RPMI7951 (cell line): ENCODE measurements at regions not wholly inside any gene's neighbourhood (a gene's known extent, or its start where the extent isn't known, plus 50 kb on each side); places are given as distances from the start of the nearest gene placed in this dataset.
"Not testable (repeated sequence)": the region's sequence is repeated elsewhere in the genome, so short reads cannot be mapped to it uniquely, and the experiment has no call there.

Source experiments
- DNase-seq: peaks from one replicate; pipeline ENCODE4 v3.0.0-alpha.2; 2012; ENCODE audit warnings: low read depth

DNA sequence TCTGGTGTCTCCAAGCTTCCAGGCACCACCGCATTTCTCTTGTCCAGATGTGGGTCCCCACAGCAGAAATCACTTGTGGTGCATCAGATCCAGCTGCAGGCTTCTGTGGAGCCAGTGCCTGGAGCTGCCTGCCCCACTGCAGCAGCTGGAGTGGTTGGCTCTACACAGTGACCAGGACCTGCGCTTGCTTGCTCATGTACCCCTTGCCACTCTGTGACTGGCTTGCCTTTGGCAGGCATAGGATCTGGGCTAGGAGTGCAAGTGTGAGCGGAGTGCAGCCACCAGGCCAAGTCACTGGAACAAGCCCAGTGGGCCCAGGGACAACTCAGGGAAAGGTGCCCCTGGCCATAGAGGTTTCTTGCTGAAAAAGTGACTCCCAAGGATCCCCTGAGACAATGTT lies 1400.0 kb upstream of the ALCAM start:
- no peak for DNase-seq

DNA sequence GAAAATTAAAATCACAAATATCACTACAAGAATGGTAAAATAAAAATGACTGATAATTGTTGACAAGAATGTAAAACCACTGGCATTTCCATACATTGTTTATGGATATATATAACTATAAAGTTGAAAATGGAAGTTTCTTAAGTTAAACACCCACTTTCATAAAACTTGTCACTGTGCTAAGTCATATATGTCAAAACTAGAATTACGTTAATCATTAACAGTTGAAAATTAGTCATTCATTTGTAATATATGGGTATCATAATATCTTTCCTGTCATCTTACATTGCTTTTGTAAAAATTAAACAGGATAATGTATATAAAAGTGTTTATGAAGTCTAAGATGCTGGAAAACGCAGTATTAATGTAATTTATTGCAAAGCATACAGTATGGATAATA lies 1398.6 kb upstream of the ALCAM start:
- DNase-seq = no peak

DNA sequence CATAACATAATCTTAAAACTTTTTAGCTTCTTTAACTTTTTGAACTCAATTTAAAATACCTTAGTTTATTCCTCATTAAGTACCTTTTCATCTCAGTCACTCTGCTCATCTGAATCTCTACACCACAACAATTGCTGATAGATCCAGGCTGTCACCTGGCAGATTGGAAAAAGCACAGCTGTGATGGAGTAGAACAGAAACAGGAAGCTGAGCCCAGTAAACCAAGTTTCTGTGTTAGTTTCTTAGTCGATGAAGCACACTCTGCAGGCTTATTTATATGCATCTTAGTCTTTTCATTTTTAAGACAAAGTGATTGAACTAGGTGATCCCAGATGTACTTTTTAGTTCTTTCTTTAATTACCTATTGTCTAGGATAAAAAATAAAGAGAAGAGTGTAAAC lies 1398.0 kb upstream of the ALCAM start:
- no peak for DNase-seq

DNA sequence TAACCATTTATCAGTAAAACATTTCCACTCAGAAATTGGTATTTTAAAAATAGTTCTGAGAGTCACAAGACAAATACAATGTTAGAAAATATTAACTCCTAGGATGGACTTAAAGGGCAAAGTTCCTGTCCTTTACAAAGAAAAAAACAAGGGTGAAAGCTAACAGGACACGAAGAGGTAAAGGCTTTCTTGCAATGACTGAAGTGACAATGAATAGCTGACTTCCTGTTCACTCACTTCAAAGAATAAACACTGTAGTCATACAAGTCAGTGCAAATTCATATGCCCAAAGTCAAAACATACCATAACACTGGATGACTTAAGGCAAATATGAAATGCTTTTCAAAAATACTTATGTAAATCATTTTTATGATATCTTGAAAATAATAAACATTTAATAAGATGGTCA lies 1389.8 kb upstream of the ALCAM start:
- DNase-seq = no peak

DNA sequence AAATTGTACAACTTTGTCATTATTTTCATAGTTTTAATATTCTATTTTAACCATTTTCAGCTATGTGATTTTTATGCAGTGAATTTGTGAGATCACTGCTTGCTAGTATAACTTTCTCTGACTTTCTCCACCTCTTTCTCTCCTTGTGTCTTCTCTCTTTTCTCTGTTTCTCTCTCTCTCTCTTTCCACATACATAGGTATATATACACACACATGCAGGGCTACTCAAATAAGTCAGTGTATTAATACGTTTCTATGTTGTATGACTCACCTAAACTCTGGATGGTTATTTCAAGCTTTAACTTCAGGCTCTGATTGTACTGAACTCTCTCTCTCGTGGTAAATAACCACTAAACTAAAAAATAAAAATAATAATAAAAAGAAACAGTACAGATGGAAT lies 1389.3 kb upstream of the ALCAM start:
- no peak for DNase-seq

DNA sequence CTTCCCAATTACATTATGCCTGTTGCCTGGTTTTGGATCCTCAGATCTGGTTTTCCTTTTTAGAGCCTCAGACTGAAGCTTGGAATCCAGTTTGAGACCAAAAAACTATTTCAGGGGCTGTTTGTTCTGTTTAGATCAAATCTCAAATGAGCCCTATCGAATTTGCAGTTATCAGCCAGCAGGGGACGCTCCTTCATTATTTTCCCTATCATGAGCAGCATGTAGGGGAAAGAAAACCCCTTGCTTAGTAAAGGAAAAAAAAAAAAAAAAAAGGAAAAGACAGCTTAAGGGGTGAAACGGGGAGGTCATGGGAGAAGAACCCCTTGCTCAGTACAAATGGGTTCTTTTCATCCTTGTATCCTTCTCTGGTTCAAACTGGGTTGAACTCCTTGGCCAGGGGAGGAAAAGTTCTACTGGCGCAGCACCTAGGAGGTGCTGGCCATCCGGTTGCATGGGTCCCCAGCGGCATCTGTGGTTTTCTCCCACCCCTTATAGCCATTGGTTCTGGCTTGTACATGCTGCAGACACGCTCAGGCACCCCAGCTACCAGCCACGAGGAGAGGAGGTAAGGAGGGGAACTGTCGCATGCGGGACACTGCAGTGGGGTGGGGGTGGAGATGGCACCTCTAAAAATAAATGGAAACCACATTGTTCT lies 1375.1 kb upstream of the ALCAM start:
- DNase-seq = no peak

DNA sequence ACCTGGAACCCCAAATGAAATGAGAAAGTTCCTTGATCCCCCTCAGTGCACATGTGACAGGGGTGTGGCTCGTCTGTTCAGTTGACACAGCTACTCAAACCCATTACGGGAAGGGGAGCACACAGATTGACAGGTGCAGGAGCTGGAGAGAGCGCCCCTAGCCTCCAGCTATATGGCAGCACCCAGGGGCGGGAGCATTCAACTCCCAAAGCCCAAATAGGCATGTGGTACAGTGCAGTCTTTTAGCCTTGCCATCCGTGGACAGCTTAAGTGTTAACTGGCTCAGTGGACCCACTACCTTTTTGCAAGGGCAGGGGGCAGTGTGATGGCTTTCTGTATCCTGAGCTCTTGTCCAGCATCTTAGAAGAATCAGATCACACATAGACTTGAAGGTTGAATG lies 1374.2 kb upstream of the ALCAM start:
- DNase-seq = no peak

DNA sequence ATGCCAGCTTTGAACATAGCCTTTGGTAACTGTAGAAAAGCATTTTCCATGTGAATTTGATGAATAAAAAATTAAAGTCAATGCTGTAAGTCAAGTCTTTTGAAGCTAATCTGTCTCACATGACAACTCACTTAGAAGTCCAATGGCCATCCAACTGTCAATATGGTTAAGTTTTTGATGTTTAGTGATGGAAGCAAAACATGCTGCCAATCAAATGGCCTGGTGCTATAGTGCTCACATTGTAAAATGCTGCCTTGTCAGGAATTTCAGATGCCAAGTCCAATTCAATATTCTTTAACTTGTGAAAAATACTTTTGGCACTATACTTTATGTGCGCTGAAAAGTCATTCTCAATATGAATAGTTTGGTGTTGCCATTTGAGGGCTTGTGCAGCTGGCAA lies 1361.8 kb upstream of the ALCAM start:
- DNase-seq = no peak

DNA sequence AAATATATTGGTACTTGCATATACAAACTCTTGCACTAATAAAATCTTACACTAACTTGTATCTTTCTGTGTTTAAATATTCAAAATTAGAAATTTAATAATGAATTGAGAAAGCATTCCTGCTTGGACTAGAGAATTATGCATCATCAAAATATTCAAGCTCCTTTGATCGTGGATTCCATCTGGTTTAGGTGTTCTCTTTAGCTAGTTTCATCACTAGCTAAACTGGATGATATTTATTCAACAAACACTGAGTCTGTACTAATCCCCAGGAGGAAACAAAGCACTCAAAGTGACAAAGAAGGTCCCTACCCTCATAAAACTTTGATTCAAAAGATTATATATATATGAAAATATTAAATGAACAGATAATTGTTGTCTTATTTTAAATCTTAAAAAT lies 1360.9 kb upstream of the ALCAM start:
- DNase-seq = no peak

DNA sequence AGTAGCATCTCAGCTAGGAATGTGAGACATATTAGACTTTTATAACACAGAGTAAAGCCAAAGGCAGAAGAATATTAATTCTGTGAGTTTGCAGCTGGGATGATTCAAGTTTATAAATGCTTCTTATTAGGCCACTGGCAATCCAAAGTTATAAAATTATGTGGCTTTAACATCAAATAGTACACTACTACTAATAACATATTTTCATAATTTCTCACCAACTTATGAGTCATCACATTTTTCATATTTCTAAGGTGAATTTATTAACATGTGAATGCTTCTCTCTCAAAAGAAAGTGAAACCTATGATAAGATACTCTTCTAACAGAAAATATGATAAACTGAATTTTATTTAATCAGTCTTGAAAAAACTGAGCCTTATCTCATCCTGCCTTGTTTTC lies 1348.2 kb upstream of the ALCAM start:
- no peak for DNase-seq

DNA sequence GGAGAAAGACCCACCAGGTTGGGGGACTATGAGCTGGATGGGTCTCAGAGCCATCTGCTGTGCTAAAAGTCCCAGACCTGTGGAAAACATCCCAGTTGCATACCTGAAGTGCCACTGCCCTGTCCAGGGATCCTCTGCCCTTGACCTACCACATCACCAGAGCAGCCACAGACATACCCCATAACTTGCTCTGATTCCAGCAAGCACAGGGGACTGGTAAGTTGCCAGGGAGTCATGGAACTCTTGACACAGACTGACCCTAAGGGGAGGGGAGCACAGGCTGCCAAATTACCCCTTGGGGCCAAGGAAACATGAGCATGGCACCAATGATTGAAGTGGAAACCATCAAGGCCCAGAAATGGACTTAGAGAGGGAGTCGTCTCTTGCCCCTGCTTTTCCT lies 1335.1 kb upstream of the ALCAM start:
- no peak for DNase-seq

DNA sequence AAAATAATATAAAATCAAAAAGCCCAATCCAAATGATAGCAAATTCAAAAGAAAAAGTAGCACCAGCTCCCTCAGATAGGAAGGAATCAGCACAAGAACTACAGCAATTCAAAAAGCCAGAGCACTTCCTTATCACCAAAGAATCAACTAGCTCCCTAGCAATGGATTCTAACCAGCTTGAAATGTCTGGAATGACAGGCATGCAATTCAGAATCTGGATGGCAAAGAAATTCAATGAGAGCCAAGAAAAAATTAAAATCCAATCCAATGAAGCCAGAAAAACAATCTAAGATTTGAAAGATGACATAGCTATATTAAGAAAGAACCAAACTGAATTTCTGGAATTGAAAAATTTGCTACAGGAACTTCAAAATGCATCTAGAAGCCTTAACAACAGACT lies 1334.4 kb upstream of the ALCAM start:
- no peak for DNase-seq

DNA sequence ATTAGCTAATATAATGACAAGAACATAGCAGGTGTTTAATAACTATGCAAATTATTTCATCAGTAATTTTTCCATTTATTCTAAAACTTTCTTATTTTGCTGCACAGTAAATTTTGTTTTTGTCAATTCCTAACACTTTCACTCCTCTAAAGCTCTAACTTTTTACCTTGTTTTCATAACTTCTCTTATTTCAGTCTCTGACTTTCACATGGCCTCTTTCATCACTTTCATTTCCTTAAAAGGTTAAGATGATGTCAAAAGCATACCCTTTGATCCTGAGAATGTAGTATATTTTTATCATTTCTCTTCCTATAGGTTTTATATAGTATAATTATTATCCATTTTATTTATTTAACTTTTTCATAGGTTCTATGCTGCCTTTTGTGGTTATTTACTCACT lies 1325.8 kb upstream of the ALCAM start:
- DNase-seq = no peak

DNA sequence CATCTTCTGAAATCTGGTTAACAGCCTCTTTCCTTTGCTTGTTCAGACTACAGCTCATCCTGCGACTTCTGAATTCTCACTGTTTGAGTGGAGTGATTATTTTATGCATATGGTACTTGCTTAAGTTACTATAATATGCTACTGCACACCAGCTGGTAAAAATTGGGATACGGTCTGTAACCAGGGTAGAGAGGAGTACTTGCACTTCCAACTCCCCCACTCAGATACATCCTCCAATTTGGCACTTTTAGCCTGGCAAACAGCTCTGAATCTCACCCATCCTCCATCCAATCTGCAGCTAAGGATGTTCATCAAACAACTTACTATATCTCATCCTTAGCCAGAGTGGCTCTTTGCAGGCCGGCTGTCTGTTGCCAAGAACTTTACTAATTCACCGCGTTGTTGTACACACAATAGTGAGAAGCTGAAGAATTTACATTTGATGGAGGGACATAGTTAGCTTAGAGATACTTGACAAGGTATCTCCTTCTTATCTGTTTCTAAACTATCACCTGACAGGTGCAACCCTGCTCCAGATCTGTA lies 1323.6 kb upstream of the ALCAM start:
- not testable (repeated sequence) for DNase-seq

DNA sequence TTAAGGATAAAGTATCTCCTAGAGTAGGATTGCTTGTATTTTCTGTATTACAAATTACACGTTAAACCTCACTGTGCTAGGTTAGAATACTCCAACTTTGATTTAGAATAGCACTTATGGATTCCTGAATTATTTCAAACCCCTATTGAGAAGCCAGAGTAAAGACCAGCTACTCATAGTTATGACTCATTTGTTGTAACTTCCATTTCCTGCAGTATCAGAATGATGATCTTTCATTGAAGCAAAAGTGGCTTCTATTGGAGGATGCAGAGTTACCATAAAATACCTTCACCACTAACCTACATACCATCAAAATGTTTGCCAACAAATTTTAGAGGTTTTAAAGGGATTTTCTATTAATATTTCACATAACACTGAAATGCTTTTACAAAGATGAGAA lies 1322.7 kb upstream of the ALCAM start:
- no peak for DNase-seq

DNA sequence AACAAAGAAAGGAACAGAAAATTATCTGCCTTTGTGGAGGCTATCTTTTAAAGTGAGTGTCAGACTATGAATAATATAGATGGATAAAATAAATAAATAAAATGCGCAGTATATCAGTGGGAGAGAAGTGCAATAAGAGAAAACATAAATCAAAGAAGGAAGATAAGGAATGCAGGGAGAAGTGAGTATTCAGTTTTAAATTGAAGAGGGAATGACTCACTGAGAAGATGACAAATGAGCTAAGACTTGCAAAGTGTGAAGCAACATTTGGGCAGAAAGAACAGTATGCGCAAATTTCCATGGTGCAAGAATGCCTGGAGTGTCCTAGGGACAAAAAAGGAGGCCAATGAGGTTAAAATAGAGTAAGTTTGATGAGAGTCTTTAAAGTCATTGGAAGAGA lies 1300.1 kb upstream of the ALCAM start:
- DNase-seq = no peak

DNA sequence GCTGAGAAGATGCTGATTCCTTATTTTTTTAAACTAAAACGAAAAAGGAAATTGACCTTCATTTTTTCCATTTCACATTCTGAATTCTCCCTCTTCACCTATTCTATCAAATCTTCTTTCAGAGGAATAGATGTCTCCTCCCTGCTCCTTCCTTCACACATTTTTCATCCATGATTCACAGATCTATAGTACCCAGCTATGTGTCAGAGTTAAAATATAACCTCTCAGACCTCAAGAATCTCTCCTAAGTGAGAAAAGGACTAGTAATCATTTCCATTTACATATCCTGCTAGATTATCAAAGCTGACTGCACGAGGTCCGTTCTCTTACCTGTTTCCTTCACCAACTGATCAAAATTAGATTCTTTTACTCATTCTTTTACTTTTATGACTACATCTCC lies 1297.6 kb upstream of the ALCAM start:
- no peak for DNase-seq

DNA sequence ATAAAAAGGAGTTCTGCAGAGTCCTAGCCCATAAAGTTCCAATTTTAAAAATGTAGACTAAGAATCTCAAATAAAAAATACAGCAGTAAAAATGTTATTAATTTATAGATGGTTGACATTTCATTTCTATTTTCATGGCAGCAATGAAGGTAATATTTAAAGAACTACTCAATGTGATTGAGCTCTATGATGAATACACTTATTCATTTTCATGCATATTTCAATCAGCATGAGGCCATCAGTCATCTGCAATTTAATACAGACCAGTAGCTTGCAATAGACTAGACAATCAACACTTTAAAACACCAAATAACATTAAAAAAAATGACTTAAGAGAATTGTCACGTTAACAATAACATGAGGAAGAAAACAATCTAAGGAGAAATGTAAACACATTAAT lies 1295.8 kb upstream of the ALCAM start:
- no peak for DNase-seq

DNA sequence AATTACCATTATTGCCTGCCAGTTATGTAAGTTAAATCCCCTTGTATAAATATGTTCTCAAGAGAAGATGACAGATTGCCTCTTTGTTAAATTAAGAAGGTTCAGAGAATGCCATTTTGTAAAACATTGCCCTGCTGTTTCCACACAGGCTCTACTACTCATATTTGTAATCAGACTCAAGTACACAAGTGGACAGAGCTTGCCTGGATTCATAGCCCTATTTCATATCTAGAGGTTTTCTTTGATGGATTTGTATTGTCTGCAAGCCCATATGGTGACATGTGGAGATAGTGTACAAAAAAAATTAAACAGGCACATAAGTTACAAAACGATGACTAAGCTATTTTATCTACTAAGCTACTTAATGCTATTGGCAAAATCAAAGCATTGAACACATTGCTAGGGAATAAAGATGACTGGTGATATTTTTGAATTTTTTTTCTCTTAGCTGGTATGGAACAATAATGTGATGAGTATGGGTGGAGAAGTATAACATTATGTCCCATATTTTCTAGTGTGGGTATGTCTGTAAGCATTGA lies 1286.6 kb upstream of the ALCAM start:
- DNase-seq = no peak

DNA sequence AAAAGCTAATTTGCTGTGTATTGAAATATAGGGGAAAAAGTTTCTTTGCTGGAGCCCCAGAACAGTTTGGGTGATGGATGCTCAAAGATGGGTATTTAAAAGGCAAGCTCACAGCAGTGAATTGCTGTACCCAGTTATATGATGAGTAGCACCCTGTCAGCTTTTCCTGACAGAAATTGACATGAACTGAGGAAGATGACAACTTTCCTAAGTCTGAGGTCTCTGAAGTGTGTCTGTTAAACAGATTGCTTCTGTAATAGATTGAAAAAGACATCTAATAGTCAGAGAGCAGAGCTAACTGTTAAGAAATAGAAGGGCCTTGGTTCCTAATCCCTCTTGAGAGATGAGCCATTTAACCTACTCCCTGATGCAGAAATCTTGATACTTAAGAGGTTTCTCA lies 1278.0 kb upstream of the ALCAM start:
- no peak for DNase-seq

DNA sequence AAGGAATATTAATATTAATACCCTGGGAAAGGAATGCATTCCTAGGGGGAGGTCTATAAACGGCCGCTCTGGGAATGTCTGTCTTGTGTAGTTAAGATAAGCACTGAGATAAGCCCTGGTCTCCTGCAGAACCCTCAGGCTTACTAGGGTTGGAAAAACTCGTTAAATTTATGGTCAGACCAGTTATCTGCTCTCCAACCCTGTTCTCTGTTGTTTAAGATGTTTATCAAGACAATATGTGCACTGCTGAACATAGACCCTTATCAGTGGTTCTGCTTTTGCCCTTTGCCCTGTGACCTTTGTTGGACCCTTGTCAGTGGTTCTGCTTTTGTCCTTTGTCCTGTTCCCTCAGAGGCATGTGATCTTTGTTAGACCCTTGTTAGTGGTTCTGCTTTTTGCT lies 1276.7 kb upstream of the ALCAM start:
- DNase-seq = not testable (repeated sequence)

DNA sequence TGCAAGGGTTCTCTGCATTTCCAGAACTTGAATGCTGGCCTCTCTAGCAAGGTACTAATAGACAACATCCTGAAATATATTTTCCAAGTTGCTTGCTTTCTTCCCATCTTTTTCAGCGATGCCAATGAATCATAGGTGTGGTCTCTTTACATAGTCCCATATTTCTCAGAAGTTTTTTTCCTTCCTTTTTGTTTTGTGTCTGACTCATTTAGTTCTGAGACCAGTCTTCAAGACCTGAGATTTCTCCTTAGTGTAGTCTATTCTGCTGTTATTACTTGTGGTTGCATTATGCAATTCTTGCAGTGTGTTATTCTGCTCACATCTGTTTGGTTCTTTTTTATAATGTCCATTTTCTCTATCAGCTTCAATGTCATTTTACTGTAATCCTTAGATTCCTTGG lies 1265.0 kb upstream of the ALCAM start:
- no peak for DNase-seq

DNA sequence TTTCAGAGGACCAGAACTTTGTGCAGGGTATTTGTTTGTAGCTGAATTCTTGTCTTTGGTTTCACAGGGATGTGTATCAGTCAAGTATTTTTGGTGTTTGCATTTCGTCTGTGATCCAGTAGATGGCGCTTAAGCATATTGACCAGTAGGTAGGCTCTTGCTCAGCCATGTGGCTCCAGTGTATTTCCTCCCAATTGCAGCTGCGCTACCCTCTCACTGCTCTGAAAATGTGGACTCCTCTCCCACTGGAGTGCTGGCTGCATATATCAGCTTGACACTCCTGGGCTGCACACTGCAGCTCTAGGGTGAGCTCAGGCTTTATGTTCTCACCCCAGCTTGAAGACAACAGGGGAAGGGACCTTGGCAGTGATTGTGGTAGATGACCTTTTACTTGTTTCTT lies 1264.3 kb upstream of the ALCAM start:
- no peak for DNase-seq

DNA sequence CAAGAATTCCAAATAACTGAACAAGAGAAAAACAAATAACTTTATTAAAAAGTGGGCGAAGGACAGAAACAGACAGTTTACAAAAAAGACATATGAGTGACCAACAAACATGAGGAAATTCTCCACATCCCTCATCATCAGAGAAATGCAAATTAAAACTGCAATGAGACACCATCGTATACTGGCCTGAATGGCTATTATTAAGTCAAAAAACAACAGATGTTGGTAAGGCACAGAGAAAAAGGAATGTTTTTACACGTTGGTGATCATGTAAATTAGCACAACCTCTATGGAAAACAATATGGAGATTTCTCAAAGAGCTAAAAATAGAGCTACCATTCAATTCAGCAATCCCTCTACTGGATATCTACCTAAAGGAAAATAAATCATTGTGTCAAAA lies 1260.4 kb upstream of the ALCAM start:
- DNase-seq = no peak
